Gastrocnemius medialis (tissue), 4 donors: ENCODE measurements at regions not wholly inside any gene's neighbourhood (a gene's known extent, or its start where the extent isn't known, plus 50 kb on each side); places are given as distances from the start of the nearest gene placed in this dataset.
"Not testable (repeated sequence)": the region's sequence is repeated elsewhere in the genome, so short reads cannot be mapped to it uniquely, and the experiment has no call there.

Experiments used
- ATAC-seq, 2 donors: fragments of 150-250 bp; one replicate each; pipeline ENCODE4 v1.9.1; 2016
- DNase-seq, 2 donors: peaks; one replicate each; pipeline ENCODE4 v3.0.0-alpha.2; 2019
- H3K27ac ChIP-seq, 4 donors: fragments of 200-600 bp; sonication (generic); 1 replicate in 1 of 4; 2 replicates in 3 of 4; pipeline ENCODE4 v1.5.1; 2016 to 2018; ENCODE audit warnings: mild to moderate bottlenecking in 2 of 4, moderate library complexity in 1 of 4
- H3K27me3 ChIP-seq, 3 donors: fragments of 200-600 bp; sonication (generic) in 2 of 3; 1 replicate in 1 of 3; 2 replicates in 2 of 3; pipeline versions ENCODE4 v1.5.1 to v1.6.0; 2016 to 2019; ENCODE audit warnings: mild to moderate bottlenecking in 1 of 3, moderate library complexity in 1 of 3
- H3K36me3 ChIP-seq, 2 donors: fragments of 200-600 bp; sonication (generic) in 1 of 2; one replicate each; pipeline ENCODE4 v1.5.1; 2017 to 2018
- H3K4me1 ChIP-seq, 2 donors: fragments of 200-600 bp; sonication (generic) in 1 of 2; one replicate each; pipeline ENCODE4 v1.5.1; 2016 to 2017; ENCODE audit warnings: mild to moderate bottlenecking in 2 of 2
- H3K4me3 ChIP-seq, 4 donors: fragments of 200-600 bp; sonication (generic) in 3 of 4; 1 replicate in 1 of 4; 2 replicates in 3 of 4; pipeline ENCODE4 v1.5.1; 2016 to 2019; ENCODE audit warnings: mild to moderate bottlenecking in 2 of 4
- H3K9me3 ChIP-seq, 3 donors: fragments of 200-600 bp; sonication (generic) in 2 of 3; 1 replicate in 1 of 3; 2 replicates in 2 of 3; pipeline ENCODE4 v1.5.1; 2016 to 2019
- CTCF ChIP-seq, 5 experiments: fragments of 450-650 bp in 3 of 5; fragments of 200-600 bp in 2 of 5; sonication (generic) in 2 of 5; IDR thresholded peaks in 4 of 5; conservative IDR thresholded peaks in 1 of 5; 1 replicate in 4 of 5; 2 replicates in 1 of 5; pipeline ENCODE4 v1.5.1; 2016 to 2019; ENCODE audit warnings: antibody characterized with exemption in 5 of 5, mild to moderate bottlenecking in 3 of 5, moderate library complexity in 3 of 5
- POLR2A ChIP-seq, 2 donors: fragments of 450-650 bp; IDR thresholded peaks; one replicate each; pipeline ENCODE4 v1.6.1; 2017; ENCODE audit warnings: antibody characterized with exemption in 2 of 2, mild to moderate bottlenecking in 2 of 2, moderate library complexity in 2 of 2
- in situ Hi-C, 4 donors: fragments of 200-750 bp; cut with MboI; loops; one replicate each; pipeline versions ENCODE4 v1.15.0 to v1.8.0; 2017; ENCODE audit warnings: low sequenced_read_pairs in 4 of 4
- intact Hi-C: fragments of 100-400 bp; cut with DNase I; formaldehyde crosslinking; loops from one replicate; pipeline ENCODE4 v1.15.1; 2023; ENCODE audit warnings: low total_unique reads

GRCh38 chr6:151693366-151693765 is 114.1 kb upstream of the ESR1 start:
- Histone ChIP-seq H3K27me3 (no peaks in the 10 kb centered on the region), H3K4me1 (peaks cover 6 to 18% of the 10 kb centered on the region in 2 donors), H3K36me3 (no peaks in the 10 kb centered on the region), H3K9me3 (no peaks in the 10 kb centered on the region), H3K27ac (no peak overlapping the region), H3K4me3 (no peak overlapping the region)
- ATAC-seq, result no peak
- intact Hi-C loops (loop anchor here (5.0 kb wide), 1 partner anchor 69 kb away; no protein-coding TSS in a partner anchor), in situ Hi-C loops (loop anchor here in 1 of 4 donors (25.0 kb wide), 1 partner anchor 569 kb away; no protein-coding TSS in a partner anchor)
- DNase-seq, result no peak
- TF ChIP-seq CTCF (IDR thresholded peaks at IDR 0.05 in 4 of 5, conservative IDR thresholded peaks at IDR 0.05 in 1 of 5) (no peak), POLR2A (IDR thresholded peaks at IDR 0.05) (no peak)

- in situ Hi-C loops (loop anchor here in 1 of 4 donors (25.0 kb wide), 1 partner anchor 567 kb away; no protein-coding TSS in a partner anchor), intact Hi-C loops (no loop called here)
- TF ChIP-seq POLR2A (IDR thresholded peaks at IDR 0.05) (no peak), CTCF (IDR thresholded peaks at IDR 0.05 in 4 of 5, conservative IDR thresholded peaks at IDR 0.05 in 1 of 5) (no peak)
- Histone ChIP-seq H3K4me1 (peaks cover under 1 to 21% of the 10 kb centered on the region in 2 donors), H3K27ac (no peak overlapping the region), H3K27me3 (no peaks in the 10 kb centered on the region), H3K9me3 (no peaks in the 10 kb centered on the region), H3K36me3 (no peaks in the 10 kb centered on the region), H3K4me3 (no peak overlapping the region)
- ATAC-seq (no peak), DNase-seq (no peak)
Observed at GRCh38 chr6:151695156-151695555, 112.3 kb upstream of the ESR1 start.

GRCh38 chr6:151696302-151696701 is 111.2 kb upstream of the ESR1 start:
- H3K4me1 ChIP-seq, result peaks cover 0 to 13% of the 10 kb centered on the region in 2 donors
- H3K36me3 ChIP-seq, ATAC-seq, DNase-seq, intact Hi-C loops, H3K4me3 ChIP-seq, H3K9me3 ChIP-seq, H3K27ac ChIP-seq, H3K27me3 ChIP-seq: not testable (repeated sequence)
- in situ Hi-C loops, result loop anchor here in 1 of 4 donors (25.0 kb wide), 1 partner anchor 566 kb away; no protein-coding TSS in a partner anchor

- DNase-seq (no peak), ATAC-seq (no peak)
- Histone ChIP-seq H3K36me3 (no peaks in the 10 kb centered on the region), H3K27ac (no peak overlapping the region), H3K4me3 (no peak overlapping the region), H3K4me1 (peaks cover 0 to 12% of the 10 kb centered on the region in 2 donors), H3K9me3 (no peaks in the 10 kb centered on the region), H3K27me3 (no peaks in the 10 kb centered on the region)
- in situ Hi-C loops (loop anchor here in 1 of 4 donors (25.0 kb wide), 1 partner anchor 563 kb away; no protein-coding TSS in a partner anchor), intact Hi-C loops (no loop called here)
- TF ChIP-seq CTCF (IDR thresholded peaks at IDR 0.05 in 4 of 5, conservative IDR thresholded peaks at IDR 0.05 in 1 of 5) (no peak), POLR2A (IDR thresholded peaks at IDR 0.05) (no peak)
Observed at GRCh38 chr6:151698931-151699700, 108.4 kb upstream of the ESR1 start.

- in situ Hi-C loops (loop anchor here in 1 of 4 donors (25.0 kb wide), 1 partner anchor 563 kb away; no protein-coding TSS in a partner anchor), intact Hi-C loops (no loop called here)
- peak in 1 of 2 donors; percentile 32 for ATAC-seq
- H3K9me3 ChIP-seq, result no peaks in the 10 kb centered on the region
- no peaks in the 10 kb centered on the region for H3K36me3 ChIP-seq
- TF ChIP-seq CTCF (IDR thresholded peaks at IDR 0.05 in 4 of 5, conservative IDR thresholded peaks at IDR 0.05 in 1 of 5), result no peak
- TF ChIP-seq POLR2A (IDR thresholded peaks at IDR 0.05), result no peak
- H3K4me3 ChIP-seq, result no peak overlapping the region
- H3K4me1 ChIP-seq, result peaks cover 0 to 12% of the 10 kb centered on the region in 2 donors
- no peak for DNase-seq
- H3K27me3 ChIP-seq, result no peaks in the 10 kb centered on the region
- no peak overlapping the region for H3K27ac ChIP-seq
Observed at GRCh38 chr6:151699719-151700118, 107.8 kb upstream of the ESR1 start.
